CD8-positive, alpha-beta memory T cell (primary cell): ENCODE measurements at regions not wholly inside any gene's neighbourhood (a gene's known extent, or its start where the extent isn't known, plus 50 kb on each side); places are given as distances from the start of the nearest gene placed in this dataset.
"Not testable (repeated sequence)": the region's sequence is repeated elsewhere in the genome, so short reads cannot be mapped to it uniquely, and the experiment has no call there.

Experiments used
- CTCF ChIA-PET: fragments of 350-600 bp; sonication (Branson Sonifier 250); formaldehyde crosslinking; loops from one replicate; lab custom pipeline; 2021; ENCODE audit warnings: antibody characterized with exemption; lab: Charles Lee
- POLR2A ChIA-PET: fragments of 350-600 bp; sonication (Branson Sonifier 250); formaldehyde crosslinking; loops from one replicate; lab custom pipeline; 2021; ENCODE audit warnings: antibody characterized with exemption; lab: Charles Lee
- DNase-seq, 5 donors: peaks; one replicate each; pipeline versions ENCODE4 v3.0.0 to v3.0.0-alpha.2; 2020 to 2022; ENCODE audit warnings: mixed read lengths in 1 of 5
- H3K27ac ChIP-seq: one replicate; pipeline ENCODE4 v1.7.0; 2013; ENCODE audit warnings: low read depth, mild to moderate bottlenecking, low read length, moderate library complexity
- H3K27me3 ChIP-seq: 2 replicates; pipeline ENCODE4 v1.7.0; 2013; ENCODE audit warnings: low read length, mild to moderate bottlenecking; ENCODE audit not compliant: insufficient read depth, poor library complexity, severe bottlenecking
- H3K36me3 ChIP-seq: 2 replicates; pipeline ENCODE4 v1.7.0; 2013; ENCODE audit warnings: mild to moderate bottlenecking, low read length, moderate library complexity; ENCODE audit not compliant: insufficient read depth
- H3K4me1 ChIP-seq: 2 replicates; pipeline ENCODE4 v1.7.0; 2013; ENCODE audit warnings: mild to moderate bottlenecking, low read length, moderate library complexity; ENCODE audit not compliant: insufficient read depth
- H3K4me3 ChIP-seq: 2 replicates; pipeline ENCODE4 v1.7.0; 2013; ENCODE audit warnings: mild to moderate bottlenecking, low read length
- H3K9me3 ChIP-seq: 2 replicates; pipeline ENCODE4 v1.7.0; 2013; ENCODE audit warnings: mild to moderate bottlenecking, low read length
- H3K27ac Mint-ChIP-seq, 8 donors: one replicate each; pipeline ENCODE4 v1.8.0; 2020 to 2021; ENCODE audit warnings: mixed read lengths in 8 of 8, mild to moderate bottlenecking in 6 of 8, inconsistent platforms in 3 of 8, moderate library complexity in 3 of 8
- H3K27me3 Mint-ChIP-seq, 2 donors: one replicate each; pipeline ENCODE4 v1.8.0; 2020 to 2021; ENCODE audit warnings: mixed read lengths in 2 of 2, mild to moderate bottlenecking in 1 of 2, moderate library complexity in 1 of 2
- H3K36me3 Mint-ChIP-seq, 3 donors: one replicate each; pipeline ENCODE4 v1.8.0; 2020 to 2021; ENCODE audit warnings: mixed read lengths in 3 of 3, inconsistent platforms in 1 of 3, mild to moderate bottlenecking in 1 of 3
- H3K4me1 Mint-ChIP-seq, 3 donors: one replicate each; pipeline ENCODE4 v1.8.0; 2020 to 2021; ENCODE audit warnings: mixed read lengths in 3 of 3, inconsistent platforms in 1 of 3, mild to moderate bottlenecking in 1 of 3
- H3K4me3 Mint-ChIP-seq, 7 donors: one replicate each; pipeline ENCODE4 v1.8.0; 2020 to 2021; ENCODE audit warnings: mixed read lengths in 7 of 7, mild to moderate bottlenecking in 6 of 7, moderate library complexity in 4 of 7, inconsistent platforms in 2 of 7
- H3K9me3 Mint-ChIP-seq, 5 donors: one replicate each; pipeline ENCODE4 v1.8.0; 2020 to 2022; ENCODE audit warnings: mixed read lengths in 5 of 5, mild to moderate bottlenecking in 3 of 5, moderate library complexity in 2 of 5, inconsistent platforms in 1 of 5

GRCh38 chr3:80733522-80734176 is 965.9 kb upstream of the ROBO1 start:
- Mint-ChIP-seq H3K4me3 (no peak overlapping the region), H3K36me3 (no peaks in the 10 kb centered on the region), H3K27ac (no peak overlapping the region), H3K4me1 (no peaks in the 10 kb centered on the region), H3K27me3 (peaks cover 0 to 1% of the 10 kb centered on the region in 2 donors), H3K9me3 (peaks cover 0 to 29% (median 7%) of the 10 kb centered on the region in 5 donors)
- Histone ChIP-seq H3K4me1 (no peaks in the 10 kb centered on the region), H3K4me3 (no peak overlapping the region), H3K9me3 (no peaks in the 10 kb centered on the region), H3K27ac (peak overlapping the region; percentile 25), H3K27me3 (no peaks in the 10 kb centered on the region), H3K36me3 (no peaks in the 10 kb centered on the region)
- ChIA-PET CTCF (no interaction called here), POLR2A (no interaction called here)
- no peak for DNase-seq

GRCh38 chr3:80727561-80727960 is 959.8 kb upstream of the ROBO1 start:
- H3K4me1 ChIP-seq, H3K9me3 ChIP-seq, DNase-seq, H3K27me3 ChIP-seq, H3K4me3 Mint-ChIP-seq, H3K27ac Mint-ChIP-seq, H3K27ac ChIP-seq, H3K4me1 Mint-ChIP-seq, H3K27me3 Mint-ChIP-seq, H3K36me3 ChIP-seq, CTCF ChIA-PET, H3K4me3 ChIP-seq, H3K36me3 Mint-ChIP-seq, POLR2A ChIA-PET: not testable (repeated sequence)
- peaks cover 4 to 24% (median 8%) of the 10 kb centered on the region in 5 donors for H3K9me3 Mint-ChIP-seq

GRCh38 chr3:80709597-80710322 is 942.0 kb upstream of the ROBO1 start:
- H3K4me3 Mint-ChIP-seq, H3K27me3 Mint-ChIP-seq, H3K27ac Mint-ChIP-seq, H3K4me1 Mint-ChIP-seq, H3K4me3 ChIP-seq, H3K27me3 ChIP-seq, H3K4me1 ChIP-seq, H3K9me3 ChIP-seq, H3K36me3 Mint-ChIP-seq, H3K36me3 ChIP-seq, POLR2A ChIA-PET, CTCF ChIA-PET, DNase-seq, H3K27ac ChIP-seq: not testable (repeated sequence)
- peaks cover 3 to 26% (median 22%) of the 10 kb centered on the region in 5 donors for H3K9me3 Mint-ChIP-seq

- Mint-ChIP-seq H3K27me3 (no peaks in the 10 kb centered on the region), H3K27ac (no peak overlapping the region), H3K4me1 (no peaks in the 10 kb centered on the region), H3K9me3 (peaks cover 6 to 43% (median 18%) of the 10 kb centered on the region in 5 donors), H3K36me3 (no peaks in the 10 kb centered on the region), H3K4me3 (no peak overlapping the region)
- no peak for DNase-seq
- no peaks in the 10 kb centered on the region for H3K27me3 ChIP-seq
- ChIA-PET POLR2A (no interaction called here), CTCF (no interaction called here)
- no peak overlapping the region for H3K4me3 ChIP-seq
- H3K36me3 ChIP-seq = no peaks in the 10 kb centered on the region
- no peaks in the 10 kb centered on the region for H3K9me3 ChIP-seq
- no peak overlapping the region for H3K27ac ChIP-seq
- H3K4me1 ChIP-seq = no peaks in the 10 kb centered on the region
Observed at GRCh38 chr3:80705290-80705689, 937.5 kb upstream of the ROBO1 start.

GRCh38 chr3:80701349-80701748 is 933.6 kb upstream of the ROBO1 start:
- Mint-ChIP-seq H3K36me3 (no peaks in the 10 kb centered on the region), H3K27ac (no peak overlapping the region), H3K4me3 (no peak overlapping the region), H3K9me3 (peaks cover 8 to 62% (median 15%) of the 10 kb centered on the region in 5 donors), H3K4me1 (no peaks in the 10 kb centered on the region), H3K27me3 (no peaks in the 10 kb centered on the region)
- Histone ChIP-seq H3K4me3 (no peak overlapping the region), H3K27me3 (no peaks in the 10 kb centered on the region), H3K9me3 (no peaks in the 10 kb centered on the region), H3K4me1 (no peaks in the 10 kb centered on the region), H3K36me3 (no peaks in the 10 kb centered on the region), H3K27ac (no peak overlapping the region)
- no peak for DNase-seq
- POLR2A ChIA-PET = no interaction called here
- CTCF ChIA-PET = no interaction called here

GRCh38 chr3:80697291-80697690 is 929.5 kb upstream of the ROBO1 start:
- Mint-ChIP-seq H3K27ac (no peak overlapping the region), H3K9me3 (peaks cover 2 to 55% (median 4%) of the 10 kb centered on the region in 5 donors), H3K36me3 (no peaks in the 10 kb centered on the region), H3K4me3 (no peak overlapping the region), H3K27me3 (no peaks in the 10 kb centered on the region), H3K4me1 (no peaks in the 10 kb centered on the region)
- Histone ChIP-seq H3K27ac (no peak overlapping the region), H3K9me3 (no peaks in the 10 kb centered on the region), H3K36me3 (no peaks in the 10 kb centered on the region), H3K4me1 (no peaks in the 10 kb centered on the region), H3K4me3 (no peak overlapping the region), H3K27me3 (no peaks in the 10 kb centered on the region)
- POLR2A ChIA-PET = no interaction called here
- no peak for DNase-seq
- CTCF ChIA-PET = no interaction called here

GRCh38 chr3:80696280-80696679 is 928.5 kb upstream of the ROBO1 start:
- Histone ChIP-seq H3K4me1 (no peaks in the 10 kb centered on the region), H3K9me3 (no peaks in the 10 kb centered on the region), H3K27ac (no peak overlapping the region), H3K4me3 (no peak overlapping the region), H3K36me3 (no peaks in the 10 kb centered on the region), H3K27me3 (no peaks in the 10 kb centered on the region)
- POLR2A ChIA-PET = no interaction called here
- CTCF ChIA-PET = no interaction called here
- no peak overlapping the region for H3K4me3 Mint-ChIP-seq
- DNase-seq = no peak
- no peaks in the 10 kb centered on the region for H3K27me3 Mint-ChIP-seq
- H3K27ac Mint-ChIP-seq = no peak overlapping the region
- no peaks in the 10 kb centered on the region for H3K36me3 Mint-ChIP-seq
- peaks cover 0 to 48% (median 7%) of the 10 kb centered on the region in 5 donors for H3K9me3 Mint-ChIP-seq
- no peaks in the 10 kb centered on the region for H3K4me1 Mint-ChIP-seq

- ChIA-PET POLR2A (no interaction called here), CTCF (no interaction called here)
- H3K4me3 ChIP-seq = no peak overlapping the region
- H3K4me1 ChIP-seq = no peaks in the 10 kb centered on the region
- no peak overlapping the region for H3K27ac ChIP-seq
- Mint-ChIP-seq H3K4me3 (no peak overlapping the region), H3K9me3 (peaks cover 2 to 17% (median 9%) of the 10 kb centered on the region in 5 donors), H3K36me3 (no peaks in the 10 kb centered on the region), H3K27me3 (no peaks in the 10 kb centered on the region), H3K27ac (no peak overlapping the region), H3K4me1 (no peaks in the 10 kb centered on the region)
- DNase-seq = no peak
- no peaks in the 10 kb centered on the region for H3K27me3 ChIP-seq
- H3K36me3 ChIP-seq = no peaks in the 10 kb centered on the region
- H3K9me3 ChIP-seq = no peaks in the 10 kb centered on the region
Observed at GRCh38 chr3:80688814-80689213, 921.0 kb upstream of the ROBO1 start.
